Embryonic facial prominence (tissue), 1 donor: ENCODE measurements at regions not wholly inside any gene's neighbourhood (a gene's known extent, or its start where the extent isn't known, plus 50 kb on each side); places are given as distances from the start of the nearest gene placed in this dataset.

Source experiments
- DNase-seq: peaks from one replicate; pipeline ENCODE4 v3.0.0-alpha.2; 2016; ENCODE audit errors: extremely low spot score

DNA sequence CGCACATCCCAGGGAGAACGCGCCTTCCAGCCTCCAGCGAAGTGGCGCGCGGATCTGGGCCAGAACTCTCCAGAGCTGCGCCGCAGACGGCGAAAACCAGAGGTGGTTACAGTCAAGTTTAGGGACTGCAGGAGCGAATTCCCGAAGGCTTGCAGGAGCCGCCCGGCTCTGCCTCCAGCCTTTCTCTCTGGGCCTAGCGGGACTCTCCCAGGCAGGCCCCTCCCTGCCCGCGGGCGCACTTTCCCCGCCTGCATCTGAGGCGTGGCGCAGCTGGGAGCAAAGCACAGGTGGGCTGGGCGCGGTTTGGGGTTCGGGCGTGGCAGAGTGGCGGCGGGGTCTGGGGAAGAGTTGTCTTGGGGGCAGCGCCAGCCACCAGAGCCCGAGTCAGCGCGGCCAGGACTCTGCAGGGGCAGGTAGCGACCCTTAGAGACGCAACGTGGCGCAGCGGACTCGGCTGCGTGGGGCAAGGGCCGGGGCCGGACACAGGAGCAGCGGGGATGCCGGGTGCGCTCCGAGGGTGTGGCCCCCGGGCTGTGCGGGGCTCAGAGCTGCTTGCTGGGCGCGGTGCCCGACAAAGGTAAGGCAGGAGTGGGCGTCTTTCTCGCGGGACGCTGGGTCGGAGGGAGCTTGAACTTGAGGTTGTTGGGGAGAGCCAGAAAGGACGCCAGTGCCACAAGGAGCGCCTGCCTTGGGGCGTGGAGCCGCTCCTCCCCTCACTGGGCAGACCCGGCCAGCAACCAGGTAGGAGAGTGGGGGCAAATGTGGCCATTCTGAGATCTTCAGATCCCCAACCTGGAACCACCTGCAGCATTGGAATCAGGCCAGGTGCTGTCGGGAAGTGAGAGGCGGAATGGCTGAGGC is 1126.0 kb downstream of the AACS start:
- no peak for DNase-seq

- no peak for DNase-seq
These were observed 1126.7 kb downstream of the AACS start for GRCh38 chr12:126191949-126192348.

DNA sequence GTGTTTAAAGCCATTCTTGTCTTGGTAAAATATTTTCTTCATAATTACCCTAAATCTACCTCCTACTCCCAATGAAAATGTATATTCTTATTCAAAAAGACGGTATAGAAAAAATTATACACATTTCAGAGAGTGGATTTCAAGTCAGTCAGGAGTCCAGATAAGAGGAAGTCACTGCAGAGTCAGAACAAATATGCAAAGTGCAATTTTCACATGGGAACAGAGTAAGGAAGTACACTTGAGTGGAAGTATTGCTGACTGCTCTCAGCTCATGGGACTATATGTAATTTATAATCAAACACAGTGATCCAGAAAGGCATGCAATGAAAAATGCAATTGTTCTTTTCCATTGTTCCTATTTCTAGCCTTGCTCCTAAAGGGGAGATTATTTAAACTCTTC is 1128.0 kb downstream of the AACS start:
- no peak for DNase-seq

DNA sequence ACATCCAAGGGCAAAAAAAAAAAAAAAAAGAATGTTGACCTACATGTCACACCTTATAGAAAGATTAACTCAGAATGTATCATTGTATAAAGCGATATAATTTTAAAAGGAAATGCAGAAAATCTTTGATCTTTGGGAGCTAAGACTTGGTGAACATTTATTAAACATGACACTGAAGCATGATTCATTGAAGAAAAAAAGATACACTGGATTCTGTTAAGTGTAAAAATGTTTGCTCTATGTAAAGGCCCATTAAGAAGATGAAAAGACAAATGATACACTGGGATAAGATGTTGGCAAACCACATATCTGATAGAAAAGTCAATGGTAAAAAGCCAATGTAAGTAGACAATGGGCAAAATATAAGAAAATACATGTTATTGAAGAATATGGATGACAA is 1131.0 kb downstream of the AACS start:
- DNase-seq = no peak

- DNase-seq = no peak
These were observed 1133.3 kb downstream of the AACS start for GRCh38 chr12:126198516-126198915.

- no peak for DNase-seq
These were observed 1133.9 kb downstream of the AACS start for GRCh38 chr12:126198966-126199692.

DNA sequence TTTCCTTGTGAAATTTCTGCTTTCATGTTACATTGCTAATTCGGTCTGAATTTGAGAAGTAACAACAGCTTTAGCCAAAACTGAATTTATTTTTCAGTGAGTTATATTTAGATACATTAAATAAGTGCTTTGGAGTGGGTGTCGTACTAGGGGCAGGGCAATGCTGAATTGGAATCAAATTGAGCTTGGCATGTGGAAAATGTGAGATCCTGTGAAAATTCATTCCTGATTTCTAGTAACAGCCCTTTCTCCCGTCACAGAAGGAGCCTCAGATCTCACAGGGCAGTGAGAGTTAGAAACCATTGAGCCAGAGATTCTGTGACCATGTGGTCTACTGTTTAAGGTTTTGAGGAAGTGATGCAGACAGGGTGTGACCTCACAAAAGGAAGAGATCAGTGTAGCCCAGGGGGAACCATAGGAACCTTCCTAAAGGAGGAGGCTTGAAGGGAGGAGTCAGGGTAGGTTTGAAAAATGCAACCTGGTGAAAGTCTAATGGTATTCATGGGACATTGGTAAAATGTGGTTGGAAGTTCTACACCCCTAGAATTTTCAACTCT is 1136.8 kb downstream of the AACS start:
- no peak for DNase-seq

GRCh38 chr12:126204326-126204725 is 1139.1 kb downstream of the AACS start:
- no peak for DNase-seq

DNA sequence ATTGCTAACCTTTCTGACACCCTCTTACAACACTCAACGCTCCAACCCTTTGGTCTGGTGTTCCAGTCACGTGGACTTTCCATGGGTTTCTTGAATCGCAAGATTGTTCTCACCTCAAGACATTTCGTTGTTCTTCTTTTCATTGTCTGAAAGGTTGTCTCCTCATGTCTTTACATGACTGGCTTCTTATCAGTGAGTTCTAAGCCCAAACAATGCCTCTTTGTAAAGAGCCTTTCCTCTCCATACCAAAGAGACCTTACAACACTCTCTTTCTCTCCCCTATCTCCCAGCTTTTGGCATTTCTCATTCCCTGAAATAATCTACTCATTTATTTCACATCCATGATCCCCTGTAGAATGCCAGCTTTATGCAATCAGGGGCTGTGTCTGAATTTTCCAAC is 1144.8 kb downstream of the AACS start:
- DNase-seq = no peak

GRCh38 chr12:126210448-126210847 is 1145.2 kb downstream of the AACS start:
- no peak for DNase-seq

GRCh38 chr12:126212824-126213223 is 1147.6 kb downstream of the AACS start:
- no peak for DNase-seq

DNA sequence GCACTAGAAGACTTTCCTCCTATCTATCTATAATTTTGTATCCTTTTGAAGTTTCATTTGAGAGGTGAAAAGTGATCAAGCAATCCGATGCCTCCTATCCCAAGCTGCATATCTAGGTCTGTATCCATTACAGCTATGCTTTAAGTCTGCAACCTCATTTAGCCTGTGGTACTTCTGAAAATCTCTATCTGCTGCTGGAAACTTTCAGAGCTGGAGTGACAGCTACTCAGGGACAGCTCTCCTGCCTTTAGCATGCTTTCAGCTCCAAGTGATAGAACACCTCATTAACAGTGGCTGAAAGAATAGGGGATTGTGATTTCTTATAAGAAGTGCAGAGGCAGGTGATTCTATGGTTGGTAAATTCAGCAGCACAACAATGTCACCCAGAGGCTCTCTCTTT is 1153.5 kb downstream of the AACS start:
- DNase-seq = no peak

- no peak for DNase-seq
These were observed 1153.9 kb downstream of the AACS start for GRCh38 chr12:126219139-126219538.

DNA sequence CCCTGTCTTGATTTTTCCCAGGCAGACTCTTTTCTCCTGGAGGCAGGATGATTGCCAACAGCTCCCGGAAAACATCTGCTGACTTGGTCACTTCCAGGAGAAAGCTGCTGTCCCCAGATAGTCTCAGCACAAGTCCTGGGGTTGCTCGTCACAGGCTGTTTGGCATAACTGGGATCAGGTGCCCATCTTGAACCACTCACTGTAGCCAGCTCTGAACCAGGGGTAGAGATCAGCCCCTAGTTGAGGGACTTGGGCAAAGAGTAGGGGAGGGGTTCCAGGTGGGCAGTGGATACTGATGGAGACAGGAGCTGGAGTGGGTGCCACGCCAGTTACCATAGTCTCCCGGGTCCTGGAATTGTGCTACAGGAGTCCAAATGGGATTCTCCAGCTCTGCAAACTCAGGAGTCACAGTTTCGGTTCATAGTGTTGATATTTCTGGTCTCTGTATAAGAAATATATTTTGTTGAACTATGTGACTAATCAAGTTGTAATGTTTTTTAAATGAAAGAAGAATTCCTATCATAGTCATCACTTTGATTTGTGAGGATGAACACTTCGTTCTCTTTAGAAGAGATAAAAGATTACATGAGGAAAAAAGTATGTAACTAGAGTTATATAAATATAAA is 1154.5 kb downstream of the AACS start:
- DNase-seq = no peak

DNA sequence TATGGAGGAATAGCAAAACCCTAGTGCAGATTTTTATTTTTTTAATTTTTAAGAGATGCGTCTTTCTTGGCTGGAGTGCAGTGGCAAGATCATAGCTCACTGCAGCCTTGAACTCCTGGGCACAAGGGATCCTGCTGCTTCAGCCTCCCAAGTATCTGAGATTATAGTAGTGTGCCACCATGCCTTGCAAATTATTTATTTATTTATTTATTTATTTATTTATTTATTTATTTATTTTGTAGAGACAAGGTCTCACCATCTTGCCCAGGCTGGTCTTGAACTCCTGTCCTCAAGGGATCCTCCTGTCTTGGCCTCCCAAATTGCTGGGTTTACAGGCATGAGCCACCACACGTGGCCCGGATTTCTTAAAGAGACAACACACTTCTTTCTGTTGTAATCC is 1158.8 kb downstream of the AACS start:
- no peak for DNase-seq

DNA sequence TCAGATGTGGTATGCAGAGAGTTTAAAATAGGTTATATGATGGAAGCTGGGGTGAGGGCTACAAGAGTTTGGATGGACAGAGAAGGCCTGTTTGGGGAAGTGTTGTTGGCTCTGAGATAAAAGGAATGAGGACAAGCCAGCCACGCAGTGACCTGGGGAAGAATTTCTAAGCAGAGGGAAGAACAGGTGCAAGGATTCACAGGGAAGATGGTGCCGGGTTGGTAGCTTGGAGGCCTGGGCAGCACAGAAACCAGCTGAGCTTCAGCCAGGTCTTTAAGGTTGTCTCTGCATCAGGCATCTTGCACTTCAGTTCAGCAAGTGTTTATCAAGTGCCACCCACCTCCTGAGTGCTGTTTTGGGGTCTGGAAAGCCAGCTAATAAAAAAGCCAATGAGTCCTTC is 1163.7 kb downstream of the AACS start:
- DNase-seq = no peak

DNA sequence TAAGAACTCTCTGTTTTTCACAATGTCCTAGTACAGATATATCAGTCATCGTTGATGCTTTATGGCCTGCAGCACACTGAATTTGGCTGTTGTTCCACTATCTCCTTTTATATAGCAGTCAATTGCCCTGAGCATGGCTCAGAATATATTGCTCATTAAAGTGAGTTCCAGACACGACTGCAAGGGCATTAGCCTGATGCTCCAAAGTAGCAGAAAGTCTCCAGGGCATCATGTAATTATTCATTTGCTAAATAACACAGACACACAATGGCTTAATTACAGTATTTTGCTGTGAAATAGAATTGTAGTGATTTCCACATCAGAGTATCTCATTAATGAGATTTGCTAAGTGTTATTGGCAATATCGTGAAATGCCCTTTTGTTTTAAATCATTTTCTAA is 1167.5 kb downstream of the AACS start:
- no peak for DNase-seq

DNA sequence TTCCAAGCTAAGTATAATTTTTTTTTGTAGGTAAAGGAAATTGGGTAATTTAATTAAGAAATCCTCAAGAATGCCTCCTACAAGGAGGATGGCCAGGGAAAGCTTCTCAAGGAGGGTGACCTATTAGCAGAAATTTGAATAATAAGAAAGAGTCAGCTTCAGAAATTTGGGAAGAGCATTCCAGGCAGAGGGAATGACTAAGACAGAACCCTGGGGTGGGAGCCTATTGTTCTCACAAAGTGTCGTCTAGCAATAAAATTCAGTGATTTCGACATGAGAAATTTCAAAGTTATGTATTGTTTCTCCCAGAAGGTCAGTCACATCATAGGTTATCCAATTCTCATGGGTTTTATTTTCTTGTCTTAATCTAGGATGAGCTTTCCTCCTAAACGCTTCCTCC is 1168.4 kb downstream of the AACS start:
- no peak for DNase-seq

GRCh38 chr12:126243814-126244440 is 1178.7 kb downstream of the AACS start:
- no peak for DNase-seq

GRCh38 chr12:126247936-126248335 is 1182.7 kb downstream of the AACS start:
- no peak for DNase-seq

DNA sequence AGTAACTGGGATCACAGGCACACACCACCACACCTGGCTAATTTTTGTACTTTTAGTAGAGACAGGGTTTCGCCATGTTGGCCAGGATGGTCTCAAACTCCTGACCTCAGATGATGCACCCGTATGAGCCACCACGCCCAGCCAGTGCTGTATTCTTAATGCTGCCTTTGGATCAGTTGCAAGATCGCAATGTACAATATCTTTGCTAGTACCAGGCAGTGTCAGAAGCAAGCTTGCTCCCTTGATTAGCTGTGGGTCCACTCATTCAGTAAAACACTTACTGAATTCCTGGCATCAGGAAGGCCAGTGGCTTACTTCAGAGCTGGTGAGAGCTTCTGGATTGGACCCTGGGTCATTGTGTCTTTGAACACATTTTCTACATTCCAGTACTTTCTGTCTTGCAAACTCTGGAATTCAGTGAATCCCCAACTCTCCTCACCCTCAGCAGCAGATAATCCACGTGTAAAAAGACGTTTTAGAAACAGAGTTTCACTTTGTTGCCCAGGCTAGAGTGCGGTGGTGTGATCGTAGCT is 1183.7 kb downstream of the AACS start:
- no peak for DNase-seq

DNA sequence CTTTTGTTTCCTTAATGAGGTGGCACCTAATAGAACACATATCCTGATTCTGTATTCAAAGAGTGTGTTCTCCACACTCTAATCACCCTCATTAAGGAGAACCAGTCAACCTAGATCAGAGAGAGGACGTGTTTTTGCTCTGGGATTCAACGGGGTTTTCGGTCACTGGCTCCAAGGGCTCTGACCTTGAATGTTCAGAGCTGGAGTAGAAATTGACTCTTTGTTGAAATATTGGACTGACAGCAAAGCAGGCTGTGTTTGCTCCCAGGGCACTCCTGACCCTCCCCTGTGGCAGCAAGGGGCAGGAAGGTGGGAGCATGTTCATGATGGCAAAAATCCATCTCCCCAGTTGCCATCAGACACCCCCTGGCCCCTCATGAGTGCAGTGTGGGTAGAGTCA is 1193.0 kb downstream of the AACS start:
- no peak for DNase-seq
